ENCODE measurements at regions not wholly inside any gene's neighbourhood (a gene's known extent, or its start where the extent isn't known, plus 50 kb on each side); places are given as distances from the start of the nearest gene placed in this dataset.

- TF ChIP-seq USF2 (IDR thresholded peaks at IDR 0.05) (no peak), POLR2AphosphoS2 (conservative IDR thresholded peaks at IDR 0.05; ENCODE audit: low read length) (no peak)
Measured at GRCh38 chr6:81655696-81656095, 96.8 kb downstream of the TENT5A start (continued).

- WGBS (ENCODE audit: missing lambda C conversion rate): 84% methylated on average over 2 of the region's 2 CpGs
- H3K4me2 ChIP-seq: no peak overlapping the region
- TF ChIP-seq RARB (CRISPR knock-in tag; IDR thresholded peaks at IDR 0.05) (no peak), FOSB (CRISPR knock-in tag; IDR thresholded peaks at IDR 0.05) (no peak), CTCF (IDR thresholded peaks at IDR 0.05) (no peak)
- H3K9me3 ChIP-seq: no peaks in the 10 kb centered on the region
- FAIRE-seq: no peak
- H3K4me3 ChIP-seq: no peak overlapping the region
- no peak overlapping the region for H3K27ac ChIP-seq
- CTCF ChIA-PET: no interaction called here
- no peak for ATAC-seq
- DNase-seq (ENCODE audit: low read depth in 1 of 2, low spot score in 1 of 2): no peak
- no peaks in the 10 kb centered on the region for H3K4me1 ChIP-seq
- POLR2A ChIA-PET: no interaction called here
Measured at GRCh38 chr6:81648502-81648901, 104.0 kb downstream of the TENT5A start.

- Histone ChIP-seq H3K4me2 (no peak overlapping the region), H3K9me3 (no peaks in the 10 kb centered on the region), H3K4me3 (no peak overlapping the region), H3K4me1 (no peaks in the 10 kb centered on the region), H3K27ac (no peak overlapping the region)
- CTCF ChIA-PET: no interaction called here
- no peak for ATAC-seq
- DNase-seq (ENCODE audit: low read depth in 1 of 2, low spot score in 1 of 2): no peak
- no peak for FAIRE-seq
- POLR2A ChIA-PET: no interaction called here
- no peak for TF ChIP-seq E2F6 (IDR thresholded peaks at IDR 0.05; ENCODE audit: borderline replicate concordance, low read depth)
- TF ChIP-seq POLR2A (IDR thresholded peaks at IDR 0.05; ENCODE audit: low read length): no peak
- no peak for TF ChIP-seq NR3C1 (IDR thresholded peaks at IDR 0.05)
- TF ChIP-seq JUN (IDR thresholded peaks at IDR 0.05): no peak
- TF ChIP-seq ZC3H11A (IDR thresholded peaks at IDR 0.05): no peak
- TF ChIP-seq ESRRA (IDR thresholded peaks at IDR 0.05; ENCODE audit: borderline replicate concordance, low read length): no peak
- no peak for TF ChIP-seq RNF2 (IDR thresholded peaks at IDR 0.05; ENCODE audit: borderline replicate concordance, low read depth)
- TF ChIP-seq GATA3 (IDR thresholded peaks at IDR 0.05; ENCODE audit: borderline replicate concordance): no peak
- TF ChIP-seq EHF (CRISPR knock-in tag; IDR thresholded peaks at IDR 0.05): no peak
- TF ChIP-seq SMC3 (IDR thresholded peaks at IDR 0.05): no peak
- no peak for TF ChIP-seq MAX (IDR thresholded peaks at IDR 0.05)
- TF ChIP-seq NFE2L2 (conservative IDR thresholded peaks at IDR 0.05; ENCODE audit: low read length): no peak
- no peak for TF ChIP-seq MAZ (IDR thresholded peaks at IDR 0.05; ENCODE audit: borderline replicate concordance, low read depth, low read length)
- no peak for TF ChIP-seq CTCF (IDR thresholded peaks at IDR 0.05)
- no peak for TF ChIP-seq FOSL2 (IDR thresholded peaks at IDR 0.05)
- TF ChIP-seq FOSL2 (CRISPR knock-in tag; IDR thresholded peaks at IDR 0.05): no peak
- TF ChIP-seq HDAC2 (IDR thresholded peaks at IDR 0.05): no peak
Measured at GRCh38 chr6:81643156-81643555, 109.3 kb downstream of the TENT5A start.
